ENCODE measurements at regions not wholly inside any gene's neighbourhood (a gene's known extent, or its start where the extent isn't known, plus 50 kb on each side); places are given as distances from the start of the nearest gene placed in this dataset.

DNA sequence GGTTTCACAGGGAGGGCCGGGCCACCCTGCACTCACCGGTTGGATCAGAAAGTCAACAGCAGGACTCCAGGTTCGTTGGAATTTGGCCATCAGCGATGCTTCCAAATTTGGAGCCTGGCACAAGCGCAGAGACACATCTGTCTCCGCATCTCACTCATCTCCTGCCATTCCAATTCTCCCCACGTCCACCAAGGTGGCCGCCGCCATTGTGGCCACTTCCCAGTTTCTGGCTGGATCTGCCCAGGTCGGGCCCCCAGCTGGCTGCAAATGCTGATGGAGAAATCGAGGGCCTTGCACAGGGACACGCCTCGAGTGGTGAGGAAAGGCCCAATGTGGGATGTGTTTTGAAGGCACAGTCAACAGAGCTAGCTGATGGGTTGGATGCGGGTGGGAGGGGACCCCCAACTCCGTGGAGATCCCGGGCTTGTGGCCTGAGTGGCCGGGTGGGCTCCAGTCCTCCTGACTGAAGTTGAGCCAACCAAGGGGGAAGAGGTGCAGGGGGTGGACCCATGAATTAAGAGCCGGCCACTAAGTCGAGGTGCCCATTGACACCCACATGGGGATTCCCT, 102.7 kb downstream of the CRYAA start:
- DNase-seq = no peak

DNA sequence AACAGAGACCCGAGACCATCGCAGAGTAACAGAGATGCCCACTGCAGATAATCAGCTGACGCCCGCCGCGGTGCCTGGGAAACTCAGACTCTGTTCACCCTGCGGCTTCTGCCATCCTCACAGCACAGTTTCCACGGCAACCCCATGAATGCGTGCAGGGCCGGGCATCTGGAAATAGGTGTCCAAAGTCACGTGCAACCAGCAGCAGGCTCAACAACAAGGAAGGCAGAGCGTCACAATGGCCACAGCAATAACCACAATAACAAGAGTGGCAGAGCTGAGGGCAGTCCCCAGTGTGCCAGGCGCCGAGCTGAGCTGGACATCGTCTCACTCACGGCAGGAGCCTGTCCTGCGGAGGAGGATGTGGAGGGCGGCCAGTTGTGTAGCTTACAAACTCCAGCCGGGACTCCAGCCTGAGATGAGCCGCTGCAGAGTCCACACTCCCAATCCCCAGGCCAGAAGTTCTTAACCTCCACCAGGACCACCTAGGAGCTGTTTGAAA, 102.0 kb downstream of the CRYAA start:
- no peak for DNase-seq

DNA sequence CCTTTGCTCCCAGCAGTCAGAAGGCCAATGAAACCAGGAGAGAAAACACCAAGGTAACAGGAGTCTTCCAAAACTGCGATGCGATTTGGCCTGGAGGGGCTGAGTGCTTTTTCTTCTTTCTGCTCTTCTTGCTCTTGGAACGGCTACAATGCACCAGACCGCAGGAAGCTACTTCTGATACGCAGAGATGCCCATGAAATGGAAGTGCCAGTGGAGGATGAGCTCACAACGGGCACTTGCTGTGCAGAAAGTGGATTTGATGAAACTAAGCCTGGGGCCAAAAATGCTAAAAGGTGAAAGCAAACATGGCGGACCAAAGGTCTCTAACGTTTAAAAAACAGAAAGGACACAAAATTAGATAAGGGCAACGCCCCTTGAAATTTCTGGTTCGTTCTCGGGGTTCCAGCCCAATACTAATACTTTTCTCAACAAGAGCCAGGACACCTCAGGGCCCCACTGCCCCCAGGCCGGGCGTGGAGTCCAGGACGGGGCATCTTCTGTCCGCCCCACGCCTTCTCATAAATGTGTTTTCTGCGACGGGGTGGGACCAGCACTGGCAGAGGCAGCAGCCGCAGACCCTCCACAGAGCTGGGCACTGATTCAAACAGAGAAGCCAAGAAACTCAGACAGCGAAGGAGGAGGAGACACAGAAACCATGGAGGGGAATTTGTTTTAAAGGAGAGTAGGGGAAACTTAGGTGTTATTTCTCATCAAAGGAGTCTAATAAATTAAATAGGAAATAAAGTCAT, 101.3 kb downstream of the CRYAA start:
- DNase-seq = no peak

DNA sequence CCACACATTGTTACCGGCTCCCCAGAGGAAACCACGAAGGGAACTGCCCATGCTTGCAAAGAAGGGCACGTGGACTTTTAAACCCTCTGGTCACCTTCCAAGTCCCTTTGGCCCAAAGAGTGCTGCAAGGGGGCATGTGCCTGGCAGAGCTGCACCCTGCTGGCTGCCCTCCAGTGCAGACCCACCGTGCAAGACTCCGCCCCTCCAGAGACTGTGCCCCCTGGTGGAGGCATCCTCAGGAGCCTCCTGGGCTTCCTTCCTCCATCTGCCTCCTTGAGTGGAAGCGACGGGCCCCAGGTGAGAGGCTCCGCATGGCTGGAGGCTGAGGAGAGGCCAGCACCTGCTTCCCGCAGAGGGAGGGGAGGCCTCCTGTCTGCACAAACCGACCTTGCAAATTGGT, 100.6 kb downstream of the CRYAA start:
- DNase-seq = no peak

DNA sequence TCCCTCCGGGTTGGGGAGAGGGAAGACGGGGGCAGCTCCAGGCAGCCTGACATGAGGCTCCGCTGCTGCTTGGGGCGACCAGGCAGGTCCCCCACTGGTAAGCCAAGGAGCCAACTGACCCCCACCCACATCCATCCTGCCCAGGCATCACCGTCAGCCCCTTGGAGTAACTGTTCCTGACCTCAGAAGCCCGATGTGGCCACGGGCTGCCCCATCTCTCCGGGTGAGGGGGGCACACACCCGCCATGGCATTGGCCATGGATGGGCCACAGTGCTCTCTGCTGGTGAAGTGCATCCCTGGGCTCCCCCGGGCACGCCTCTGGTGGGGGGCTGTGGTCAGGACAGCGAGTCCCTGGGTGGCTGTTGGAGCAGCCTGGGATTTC, 100.0 kb downstream of the CRYAA start:
- no peak for DNase-seq

DNA sequence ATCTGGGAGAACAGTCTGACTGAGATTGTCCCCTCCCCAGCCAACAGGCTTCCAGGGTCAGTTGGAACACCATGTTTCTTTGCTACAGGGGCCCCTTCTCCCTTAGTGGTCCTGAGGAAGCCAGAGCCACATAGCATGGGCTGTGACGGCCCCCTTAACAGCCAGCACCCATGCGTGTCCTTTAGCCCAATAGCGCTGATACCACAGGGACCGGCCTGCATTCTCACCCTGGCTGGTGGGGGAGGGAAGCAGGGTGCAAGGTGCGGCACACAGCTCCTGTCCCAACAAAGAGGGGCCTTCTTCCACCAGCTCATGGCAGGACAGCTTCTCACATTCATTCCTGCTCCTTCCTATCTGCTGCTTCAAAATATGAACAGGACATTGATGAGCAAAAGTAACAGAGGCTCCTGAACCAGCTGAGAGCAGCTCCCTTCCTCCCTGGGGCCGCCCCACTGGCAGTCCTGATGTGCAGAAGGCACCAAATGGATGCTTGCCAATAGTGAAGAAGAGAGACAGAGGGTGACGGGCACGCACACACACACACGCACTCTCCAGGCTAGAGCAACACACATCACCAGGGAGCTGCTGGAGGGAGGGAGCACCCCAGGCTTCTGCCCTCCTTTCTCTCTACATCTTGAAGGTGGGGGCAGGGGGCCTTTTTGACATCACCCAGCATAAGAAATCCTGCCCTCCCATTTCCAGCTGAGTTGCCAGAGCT, 99.4 kb downstream of the CRYAA start:
- no peak for DNase-seq

DNA sequence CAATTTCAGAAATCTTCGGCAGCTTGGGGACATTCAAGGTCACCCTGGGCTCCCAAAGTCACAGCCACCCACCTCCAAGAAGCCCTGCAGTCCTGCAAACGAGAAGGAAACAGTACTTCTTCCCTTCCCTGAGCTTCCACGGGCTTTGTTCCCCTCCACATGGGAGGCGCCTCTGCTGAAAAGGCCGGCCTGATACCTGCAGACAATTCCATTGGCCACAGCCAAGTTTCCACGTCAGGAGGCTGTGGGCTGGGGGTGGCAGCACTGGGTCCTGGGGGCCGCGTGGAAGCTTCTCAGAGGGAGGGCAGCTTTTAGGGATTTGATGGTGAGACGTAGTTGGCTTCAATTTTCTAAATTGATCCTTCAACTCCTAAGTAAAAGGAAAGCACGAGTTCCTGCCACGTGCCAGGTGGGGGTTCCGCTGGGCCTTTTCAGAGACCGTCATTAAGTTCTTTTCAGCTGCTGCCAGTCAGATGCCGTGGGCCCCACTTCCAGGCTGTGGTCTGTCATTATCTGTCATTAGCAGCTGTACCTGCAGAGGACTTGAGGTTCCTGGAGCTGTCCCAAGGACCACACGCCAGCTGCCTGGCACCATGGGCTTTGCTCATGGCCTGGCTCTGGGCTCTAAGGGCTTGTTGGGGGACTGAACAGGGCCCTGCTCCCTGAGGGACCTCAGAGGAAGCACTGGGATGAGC, 98.7 kb downstream of the CRYAA start:
- no peak for DNase-seq

DNA sequence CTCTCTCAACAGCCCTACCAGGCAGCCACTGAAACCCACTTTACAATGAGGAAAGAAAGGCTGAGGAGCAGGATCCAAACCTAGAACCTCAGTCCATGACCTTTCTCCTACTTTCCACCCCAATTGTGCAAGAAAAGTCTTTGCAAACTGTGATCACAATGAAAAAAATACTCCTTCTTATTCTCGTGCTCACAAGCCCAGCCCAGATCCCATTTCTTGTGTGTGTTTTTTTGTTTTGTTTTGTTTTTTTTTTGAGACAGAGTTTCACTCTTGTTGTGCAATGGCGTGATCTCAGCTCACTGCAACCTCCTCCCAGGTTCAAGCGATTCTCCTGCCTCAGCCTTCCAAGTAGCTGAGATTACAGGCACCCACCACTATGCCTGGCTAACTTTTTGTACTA, 97.7 kb downstream of the CRYAA start:
- no peak for DNase-seq

DNA sequence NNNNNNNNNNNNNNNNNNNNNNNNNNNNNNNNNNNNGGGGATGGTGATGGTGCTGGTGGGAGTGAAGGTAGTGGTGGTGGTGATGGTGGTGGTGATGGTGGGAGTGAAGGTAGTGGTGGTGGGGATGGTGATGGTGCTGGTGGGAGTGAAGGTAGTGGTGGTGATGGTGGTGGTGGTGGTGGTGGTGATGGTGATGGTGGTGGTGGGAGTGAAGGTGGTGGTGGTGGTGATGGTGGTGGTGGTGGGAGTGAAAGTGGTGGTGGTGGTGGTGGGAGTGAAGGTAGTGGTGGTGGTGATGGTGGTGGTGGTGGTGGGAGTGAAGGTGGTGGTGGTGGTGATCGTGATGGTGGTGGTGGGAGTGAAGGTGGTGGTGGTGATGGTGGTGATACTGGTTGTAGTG, 93.6 kb downstream of the CRYAA start:
- no peak for DNase-seq
